Endothelial cell of umbilical vein (primary cell): ENCODE measurements at regions not wholly inside any gene's neighbourhood (a gene's known extent, or its start where the extent isn't known, plus 50 kb on each side); places are given as distances from the start of the nearest gene placed in this dataset.

Source experiments
- BruUV-seq: library from RNA; stranded (reverse); fragments of 400-500 nt; replicated peaks from 2 replicates; lab custom pipeline; 2021; lab: Mats Ljungman, UMichigan
- CTCF ChIA-PET: fragments of 300-600, 350-600 bp; sonication (Branson Sonifier 250); formaldehyde crosslinking; loops from one replicate; lab custom pipeline; 2021; ENCODE audit warnings: antibody characterized with exemption, inconsistent platforms; lab: Charles Lee
- POLR2A ChIA-PET: fragments of 300-600, 350-600 bp; sonication (Branson Sonifier 250); formaldehyde crosslinking; loops from one replicate; lab custom pipeline; 2021; ENCODE audit warnings: antibody characterized with exemption, inconsistent platforms; lab: Charles Lee
- DNase-seq: peaks from one replicate; pipeline ENCODE4 v3.0.0-alpha.2; 2011; ENCODE audit warnings: low read depth, low spot score
- FAIRE-seq: peaks from 2 replicates; lab custom pipeline; 2011; peaks lifted over from hg19 to GRCh38; lab: Jason Lieb, UNC
- H2AFZ ChIP-seq: 2 replicates; pipeline ENCODE4 v1.6.0; 2012; ENCODE audit warnings: low read depth, low read length, control low read depth, inconsistent platforms
- H3K27ac ChIP-seq: 2 replicates; pipeline ENCODE4 v1.5.1; 2011; ENCODE audit warnings: low read depth, mild to moderate bottlenecking, control low read depth, low read length, moderate library complexity; ENCODE audit not compliant: insufficient read depth
- H3K27me3 ChIP-seq, 2 experiments: 2 replicates each; pipeline versions ENCODE4 v1.6.0 to v1.6.1; 2011; ENCODE audit warnings: low read length in 2 of 2, mixed read lengths in 1 of 2; ENCODE audit not compliant: control insufficient read depth in 2 of 2, insufficient read depth in 2 of 2
- H3K36me3 ChIP-seq, 2 experiments: 2 replicates in 1 of 2; 3 replicates in 1 of 2; pipeline ENCODE4 v1.5.1; 2011; ENCODE audit warnings: low read length in 2 of 2, mild to moderate bottlenecking in 1 of 2, moderate library complexity in 1 of 2; ENCODE audit not compliant: control insufficient read depth in 2 of 2, insufficient read depth in 2 of 2; ENCODE audit errors: extremely low read depth in 1 of 2
- H3K4me1 ChIP-seq: 3 replicates; pipeline ENCODE4 v1.5.1; 2011; ENCODE audit warnings: mild to moderate bottlenecking, low read length; ENCODE audit not compliant: control insufficient read depth, insufficient read depth; ENCODE audit errors: extremely low read depth
- H3K4me2 ChIP-seq: 2 replicates; pipeline ENCODE4 v1.6.1; 2011; ENCODE audit warnings: low read length, control low read depth, mixed read lengths; ENCODE audit not compliant: insufficient read depth
- H3K4me3 ChIP-seq, 3 experiments: fragments of 200-600 bp in 1 of 3; sonication (generic), shearing (Covaris generic) in 1 of 3; replicated peaks in 1 of 3; 2 replicates each; pipeline ENCODE4 v1.5.1; 2011 to 2016; ENCODE audit warnings: control low read depth in 3 of 3, low read length in 3 of 3, mild to moderate bottlenecking in 2 of 3, inconsistent platforms in 1 of 3, low read depth in 1 of 3, moderate library complexity in 1 of 3; ENCODE audit not compliant: insufficient read depth in 1 of 3
- H3K79me2 ChIP-seq: 2 replicates; pipeline ENCODE4 v1.6.0; 2012; ENCODE audit warnings: low read length, inconsistent platforms; ENCODE audit not compliant: control insufficient read depth, insufficient read depth
- H3K9ac ChIP-seq: replicated peaks from 2 replicates; pipeline ENCODE3; 2011; ENCODE audit warnings: low read length, control low read depth; ENCODE audit not compliant: insufficient read depth; ENCODE audit errors: extremely low read depth
- H3K9me1 ChIP-seq: replicated peaks from 3 replicates; pipeline ENCODE4 v1.6.0; 2011; ENCODE audit warnings: mild to moderate bottlenecking, low read length; ENCODE audit not compliant: control insufficient read depth, insufficient read depth; ENCODE audit errors: extremely low read depth
- H3K9me3 ChIP-seq: replicated peaks from 2 replicates; pipeline ENCODE4 v1.5.1; 2012; ENCODE audit warnings: low read length, inconsistent platforms; ENCODE audit not compliant: control insufficient read depth, insufficient read depth
- H4K20me1 ChIP-seq: replicated peaks from 2 replicates; pipeline ENCODE3; 2011; ENCODE audit warnings: mild to moderate bottlenecking, low read length; ENCODE audit not compliant: control insufficient read depth, insufficient read depth; ENCODE audit errors: extremely low read depth
- CTCF ChIP-seq, 2 donors: IDR thresholded peaks; 1 replicate in 1 of 2; 2 replicates in 1 of 2; pipeline ENCODE4 v1.5.1; 2011; ENCODE audit warnings: low read length in 2 of 2, mild to moderate bottlenecking in 2 of 2, moderate library complexity in 2 of 2, control low read depth in 1 of 2, inconsistent platforms in 1 of 2, low read depth in 1 of 2; ENCODE audit not compliant: insufficient read depth in 1 of 2; ENCODE audit errors: extremely low read depth in 1 of 2
- EZH2 ChIP-seq: IDR thresholded peaks from 2 replicates; pipeline ENCODE4 v1.6.1; 2012; ENCODE audit warnings: borderline replicate concordance, low read depth, mild to moderate bottlenecking, moderate library complexity, low read length, inconsistent platforms; ENCODE audit not compliant: severe bottlenecking
- FOS ChIP-seq: IDR thresholded peaks from 2 replicates; pipeline ENCODE4 v1.6.1; 2011; ENCODE audit warnings: mild to moderate bottlenecking, low read length, moderate library complexity, borderline replicate concordance; ENCODE audit not compliant: insufficient read depth
- GATA2 ChIP-seq: IDR thresholded peaks from 2 replicates; pipeline ENCODE4 v1.7.0; 2011; ENCODE audit warnings: low read depth, mild to moderate bottlenecking, moderate library complexity, mixed read lengths, low read length; ENCODE audit not compliant: insufficient read length, insufficient read depth
- JUN ChIP-seq: IDR thresholded peaks from 2 replicates; pipeline ENCODE4 v1.6.1; 2011; ENCODE audit warnings: borderline replicate concordance, low read depth; ENCODE audit not compliant: insufficient read length, insufficient read depth
- MAX ChIP-seq: IDR thresholded peaks from 2 replicates; pipeline ENCODE4 v1.6.1; 2011; ENCODE audit not compliant: insufficient read depth, insufficient read length
- MYC ChIP-seq: IDR thresholded peaks from one replicate; pipeline ENCODE4 v1.6.1; 2011; ENCODE audit warnings: mild to moderate bottlenecking, low read depth, low read length
- POLR2A ChIP-seq: IDR thresholded peaks from 2 replicates; pipeline ENCODE4 v1.6.1; 2012; ENCODE audit warnings: low read depth, mild to moderate bottlenecking, control low read depth, low read length
- POLR2AphosphoS5 ChIP-seq: IDR thresholded peaks from 2 replicates; pipeline ENCODE4 v1.6.1; 2012; ENCODE audit warnings: low read depth, mild to moderate bottlenecking, control low read depth, low read length, moderate library complexity; ENCODE audit not compliant: insufficient read depth
- dilution Hi-C: fragments of 300-500 bp; cut with MboI; formaldehyde crosslinking; loops from one replicate; pipeline ENCODE4 v1.15.0; 2019; ENCODE audit warnings: low sequenced_read_pairs; ENCODE audit not compliant: extremely low pct_ligation_motif_present
- intact Hi-C: fragments of 100-400 bp; cut with micrococcal nuclease; formaldehyde crosslinking; loops from one replicate; pipeline ENCODE4 v1.10.0; 2022

- dilution Hi-C loops: no loop called here
- Histone ChIP-seq H3K27ac (no peak overlapping the region), H3K9me3 (no peaks in the 10 kb centered on the region), H4K20me1 (no peaks in the 10 kb centered on the region), H3K9ac (no peak overlapping the region), H3K4me1 (no peaks in the 10 kb centered on the region), H3K79me2 (no peaks in the 10 kb centered on the region), H3K4me3 (no peak overlapping the region), H3K4me2 (no peak overlapping the region), H3K9me1 (no peaks in the 10 kb centered on the region), H3K27me3 (no peaks in the 10 kb centered on the region), H2AFZ (no peak overlapping the region), H3K36me3 (no peaks in the 10 kb centered on the region)
- ChIA-PET POLR2A (no interaction called here), CTCF (no interaction called here)
- intact Hi-C loops: no loop called here
- DNase-seq (no peak), FAIRE-seq (no peak)
- BruUV-seq: no TSS peak
- no peak for TF ChIP-seq FOS
- TF ChIP-seq CTCF (IDR thresholded peaks at IDR 0.05; ENCODE audit: extremely low read depth in 1 of 2, insufficient read depth in 1 of 2, low read depth in 1 of 2, low read length in 2 of 2): no peak
- no peak for TF ChIP-seq MYC
- TF ChIP-seq MAX: no peak
- TF ChIP-seq GATA2: no peak
- TF ChIP-seq POLR2AphosphoS5: no peak
- TF ChIP-seq POLR2A: no peak
- no peak for TF ChIP-seq EZH2
- no peak for TF ChIP-seq JUN
Observed at GRCh38 chr11:26150031-26150430, 181.9 kb upstream of the ANO3 start.
